Activated CD4-positive, alpha-beta T cell treated with anti-CD3 and anti-CD28 coated beads, Interleukin-2, amount 50 U/mL, for 24 hours (primary cell): ENCODE measurements at regions not wholly inside any gene's neighbourhood (a gene's known extent, or its start where the extent isn't known, plus 50 kb on each side); places are given as distances from the start of the nearest gene placed in this dataset.
A peak's percentile ranks its signal among the peaks of the same experiment; 100 is the strongest.
"Not testable (repeated sequence)": the region's sequence is repeated elsewhere in the genome, so short reads cannot be mapped to it uniquely, and the experiment has no call there.

ENCODE experiments used
- DNase-seq, 2 donors: peaks; one replicate each; pipeline ENCODE4 v3.0.0-alpha.2; 2020; ENCODE audit warnings: low read depth in 1 of 2, low spot score in 1 of 2

DNA sequence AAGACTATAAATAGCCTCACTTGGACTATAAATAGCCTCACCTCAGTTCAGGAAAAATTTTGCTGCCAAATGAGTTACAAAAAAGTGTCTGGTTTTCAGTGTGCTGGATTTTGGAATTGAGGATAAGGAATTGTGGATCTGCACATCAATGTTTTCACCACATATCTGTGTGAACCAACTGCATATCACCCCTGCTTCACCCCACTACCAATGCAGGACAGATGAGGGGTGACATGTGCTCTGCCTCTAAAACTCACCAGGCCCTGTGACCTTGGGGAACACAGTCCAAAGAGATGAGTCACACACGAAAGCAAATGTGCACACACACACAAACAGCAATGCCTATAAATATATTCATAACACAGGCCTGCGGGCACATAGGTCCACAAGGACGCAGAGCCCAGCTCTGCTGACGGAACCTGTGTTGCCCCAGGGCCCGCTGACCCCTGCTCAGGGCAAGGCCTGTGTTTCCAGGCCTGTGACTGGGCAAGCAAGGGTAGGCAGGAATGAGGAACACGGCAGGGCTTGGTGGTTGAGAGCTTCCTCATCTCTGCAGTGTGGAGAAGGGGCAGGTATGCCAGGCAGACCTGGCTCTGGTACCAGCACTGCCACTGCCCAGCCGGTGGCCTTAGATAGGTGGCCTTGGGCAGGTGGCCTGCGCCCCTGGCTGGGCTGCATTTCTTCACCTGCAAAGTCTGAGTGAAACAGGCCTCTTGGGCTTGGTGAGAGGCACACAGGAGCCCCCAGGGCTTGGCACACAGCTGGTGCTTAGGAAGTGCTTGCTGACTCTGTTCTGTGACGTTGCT is 82.4 kb downstream of the ARL6IP4 start:
- no peak for DNase-seq

DNA sequence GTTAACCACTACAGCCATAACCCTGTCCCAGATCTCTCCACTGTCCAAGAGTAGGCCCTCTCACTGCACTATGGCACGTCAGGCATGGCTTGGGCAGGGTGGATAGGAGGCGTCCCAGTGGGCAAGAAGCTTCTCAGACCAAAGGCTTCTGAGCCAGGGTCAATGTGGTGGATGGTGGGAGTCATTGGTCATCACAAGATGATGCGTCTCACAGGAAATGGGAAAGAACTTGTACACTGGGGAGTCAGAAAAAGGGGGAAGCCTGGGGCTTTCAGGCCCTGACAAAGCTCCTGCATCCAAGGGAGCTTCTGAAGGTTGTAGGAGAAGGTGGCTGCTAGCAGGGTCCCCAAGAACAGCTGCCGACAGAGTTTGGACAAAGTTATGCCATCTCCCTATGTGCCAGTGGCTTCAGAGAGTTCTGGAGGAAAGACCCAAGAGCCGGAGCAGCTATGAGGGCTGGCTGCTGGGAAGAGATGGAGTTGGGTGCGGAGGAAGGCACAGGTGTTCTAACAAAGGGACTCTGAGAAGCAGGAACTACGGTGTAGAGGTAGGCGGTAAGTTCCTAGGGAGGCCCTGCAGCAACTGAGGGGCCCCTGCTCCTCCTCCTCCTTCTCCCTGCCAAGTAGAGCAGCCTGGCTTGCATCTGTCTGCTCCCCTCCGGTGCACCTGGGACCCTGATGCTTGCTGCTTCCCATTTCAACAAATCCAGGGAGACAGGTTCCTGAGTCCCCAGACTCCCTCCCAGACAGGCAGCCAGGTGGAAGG is 81.1 kb downstream of the ARL6IP4 start:
- no peak for DNase-seq

- no peak for DNase-seq
Measured at GRCh38 chr12:123059500-123059899, 79.0 kb downstream of the ARL6IP4 start.

- DNase-seq, result no peak
Measured at GRCh38 chr12:123058980-123059379, 78.5 kb downstream of the ARL6IP4 start.

DNA sequence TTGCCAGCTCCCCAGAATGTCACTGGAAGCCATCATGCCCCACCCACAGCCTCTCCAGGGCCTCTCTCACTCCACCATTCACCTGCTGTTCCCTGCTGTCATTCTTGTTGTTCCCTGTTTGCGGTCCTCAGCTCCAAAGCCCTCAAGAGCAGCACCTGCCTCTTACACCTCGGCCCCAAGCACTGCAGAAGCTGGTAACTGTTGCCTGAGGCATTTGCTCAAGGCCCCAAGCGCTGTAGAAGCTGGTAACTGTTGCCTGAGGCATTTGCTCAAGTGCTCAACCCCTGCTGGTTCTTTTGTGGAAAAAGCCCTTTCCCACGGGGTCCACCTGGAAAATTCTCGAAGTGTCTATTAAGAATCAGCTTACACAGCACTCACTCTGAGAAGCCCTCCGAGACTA is 78.0 kb downstream of the ARL6IP4 start:
- DNase-seq, result no peak

DNA sequence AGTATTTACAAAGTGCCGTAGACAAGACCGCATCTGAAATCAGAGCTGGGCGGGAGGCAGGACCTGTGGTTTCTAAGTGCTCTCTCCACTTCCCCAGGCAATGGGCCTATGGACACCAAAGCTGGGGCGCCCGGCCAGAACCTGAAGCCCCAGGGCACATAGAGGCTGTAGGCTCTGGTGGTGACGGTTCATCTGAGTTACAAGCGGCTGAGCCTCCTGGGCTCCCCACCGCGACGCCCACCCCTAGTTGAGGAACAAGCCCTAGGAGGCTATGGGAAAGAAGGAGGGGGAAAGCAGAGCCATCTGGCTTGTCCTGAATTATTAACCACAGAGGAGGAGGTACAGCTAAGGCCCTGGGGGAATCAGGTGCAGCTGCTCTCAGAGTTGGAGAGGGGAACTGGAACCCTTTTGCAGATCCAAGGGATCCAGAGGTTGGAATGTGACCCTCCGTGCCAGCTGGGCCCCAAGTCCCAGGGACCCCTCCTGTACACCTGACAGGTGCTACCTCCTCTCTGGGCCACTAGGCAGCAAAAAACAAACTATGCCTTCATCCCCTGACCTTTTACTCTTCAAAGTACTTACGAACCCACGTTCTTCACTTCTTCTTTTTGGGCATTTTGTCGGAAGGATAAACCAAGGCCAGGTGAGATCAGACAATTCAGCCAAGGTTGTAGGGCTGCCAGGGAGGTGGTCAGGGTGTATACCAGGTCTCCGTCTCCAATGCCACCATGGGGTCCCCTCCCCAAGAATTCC is 77.2 kb downstream of the ARL6IP4 start:
- DNase-seq, result no peak

DNA sequence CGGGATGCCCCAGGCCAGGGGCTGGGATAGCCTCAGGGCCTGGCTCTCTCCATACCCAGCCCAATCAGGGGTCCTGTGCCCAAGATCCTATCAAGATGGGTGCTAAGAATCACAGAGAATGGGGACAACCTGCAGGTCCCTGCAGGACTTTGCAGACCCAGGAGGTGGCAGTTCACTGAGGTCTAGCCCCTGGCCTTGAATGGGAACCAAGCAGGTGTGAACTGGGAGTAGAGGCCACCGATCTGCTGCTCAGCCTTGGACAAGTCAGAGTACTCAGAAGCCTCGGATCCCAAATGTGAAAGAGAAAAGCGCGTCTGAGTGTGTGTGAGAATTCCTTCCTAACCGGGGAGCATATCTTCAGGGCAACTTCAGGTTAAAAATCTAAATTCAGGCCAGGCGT is 76.2 kb downstream of the ARL6IP4 start:
- DNase-seq, result no peak

DNA sequence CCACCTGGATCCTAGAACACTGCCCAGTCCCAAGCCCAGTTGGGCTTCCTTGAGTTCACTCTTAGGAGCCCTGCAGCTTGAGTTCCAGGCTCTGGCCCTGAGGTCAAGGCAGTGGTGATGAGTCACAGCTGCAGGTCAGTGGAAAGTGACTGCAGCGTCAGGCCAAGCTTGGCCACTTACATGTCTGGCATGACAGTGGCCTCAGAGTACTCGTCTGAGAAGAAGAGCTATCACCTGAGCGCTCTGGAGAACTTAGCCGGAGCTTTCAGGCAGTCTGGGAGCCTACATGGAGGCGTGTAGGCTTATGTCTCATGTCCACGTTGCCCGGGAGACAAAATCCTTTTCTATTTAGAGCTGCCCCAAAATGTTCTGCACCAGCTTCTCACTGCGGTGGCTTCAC is 75.6 kb downstream of the ARL6IP4 start:
- DNase-seq, result no peak

DNA sequence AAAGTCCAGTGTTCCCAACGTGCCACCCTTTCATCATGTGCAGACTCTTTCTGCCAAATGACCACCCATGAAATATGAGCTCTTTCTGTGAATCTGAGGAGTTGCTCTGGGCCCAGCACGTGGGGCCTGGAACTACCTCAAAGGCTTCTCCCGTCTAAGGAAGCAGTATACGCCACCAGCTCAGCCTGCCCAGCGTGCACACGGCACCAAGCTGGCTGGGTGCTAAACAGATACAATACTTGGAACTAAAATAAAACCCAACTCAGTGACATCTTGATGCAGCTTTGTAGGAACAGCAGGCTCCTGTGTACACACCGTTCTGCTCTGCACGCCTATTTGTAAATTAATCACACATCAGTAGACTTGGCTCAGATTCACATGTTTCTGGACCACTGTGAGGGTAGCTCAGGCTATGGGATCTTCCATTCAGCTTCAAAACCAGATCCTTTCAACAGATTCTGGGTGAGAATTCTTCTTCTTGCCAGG is 74.8 kb downstream of the ARL6IP4 start:
- DNase-seq, result no peak

GRCh38 chr12:123054371-123054770 is 73.9 kb downstream of the ARL6IP4 start:
- no peak for DNase-seq

DNA sequence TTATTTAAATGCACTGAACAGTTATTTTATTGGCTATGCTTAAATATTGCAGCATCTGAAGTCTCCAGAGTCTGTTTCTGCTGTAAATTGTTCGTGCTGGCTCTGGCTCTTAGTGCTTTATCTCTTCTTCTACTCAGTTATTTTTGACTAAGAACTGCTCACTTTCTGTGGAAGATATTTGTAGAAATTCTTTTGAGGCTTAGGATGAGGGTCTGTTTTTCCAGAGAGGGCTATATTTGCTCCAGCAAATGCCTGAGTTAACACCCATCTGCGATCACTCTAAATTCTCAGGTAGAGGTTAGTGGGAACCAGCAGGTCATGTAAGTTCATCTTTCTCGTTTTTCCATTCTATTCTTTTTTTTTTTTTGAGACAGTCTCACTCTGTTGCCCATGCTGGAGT is 71.1 kb downstream of the ARL6IP4 start:
- no peak for DNase-seq

DNA sequence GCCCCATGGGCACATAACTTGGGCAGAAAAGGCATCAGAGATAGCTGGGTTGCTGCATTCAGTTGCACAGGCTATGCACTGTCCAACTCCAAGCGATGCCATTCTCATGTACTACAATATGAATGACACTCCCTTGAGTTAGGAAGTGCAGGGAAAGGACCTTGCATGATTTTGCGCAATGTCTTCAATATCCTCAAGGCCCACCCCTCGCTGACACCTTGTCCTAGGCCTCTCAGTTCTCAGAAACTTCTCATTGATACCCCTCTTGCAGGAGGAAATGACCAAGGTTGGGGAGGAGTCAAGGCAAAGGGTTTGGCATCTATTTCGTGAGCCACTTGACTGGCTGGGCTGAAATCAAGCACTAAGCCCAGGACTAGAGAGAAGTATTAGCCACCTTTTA is 70.4 kb downstream of the ARL6IP4 start:
- no peak for DNase-seq

DNA sequence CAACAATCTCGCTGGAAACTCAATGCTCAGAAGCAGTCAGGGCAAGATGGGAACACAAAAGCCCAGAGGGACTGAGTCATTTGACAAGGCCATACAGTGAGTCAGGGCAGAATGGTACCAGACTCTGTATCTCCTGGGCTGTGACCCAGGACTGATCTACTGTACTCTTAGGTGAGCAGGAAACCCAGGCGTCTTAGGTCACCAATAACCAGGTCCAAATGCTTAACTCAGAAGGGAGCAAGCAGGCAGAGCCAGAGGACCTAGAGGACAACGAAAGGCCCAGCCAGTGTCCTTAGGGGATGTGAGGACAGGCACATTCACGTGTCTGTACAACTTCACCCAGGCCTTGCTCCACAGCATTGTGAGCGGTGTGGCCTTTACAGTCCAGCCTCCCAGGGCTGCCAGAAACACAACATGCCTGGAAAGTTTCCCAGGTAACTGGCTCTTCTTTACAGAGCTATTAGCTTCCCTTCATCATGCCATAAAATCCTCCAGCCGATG is 69.9 kb downstream of the ARL6IP4 start:
- DNase-seq, result no peak

- DNase-seq, result no peak
Measured at GRCh38 chr12:123049398-123050240, 69.1 kb downstream of the ARL6IP4 start.

- not testable (repeated sequence) for DNase-seq
Measured at GRCh38 chr12:123047892-123048291, 67.4 kb downstream of the ARL6IP4 start.

- no peak for DNase-seq
Measured at GRCh38 chr12:123047289-123047688, 66.8 kb downstream of the ARL6IP4 start.

- DNase-seq, result no peak
Measured at GRCh38 chr12:123046431-123046830, 66.0 kb downstream of the ARL6IP4 start.

DNA sequence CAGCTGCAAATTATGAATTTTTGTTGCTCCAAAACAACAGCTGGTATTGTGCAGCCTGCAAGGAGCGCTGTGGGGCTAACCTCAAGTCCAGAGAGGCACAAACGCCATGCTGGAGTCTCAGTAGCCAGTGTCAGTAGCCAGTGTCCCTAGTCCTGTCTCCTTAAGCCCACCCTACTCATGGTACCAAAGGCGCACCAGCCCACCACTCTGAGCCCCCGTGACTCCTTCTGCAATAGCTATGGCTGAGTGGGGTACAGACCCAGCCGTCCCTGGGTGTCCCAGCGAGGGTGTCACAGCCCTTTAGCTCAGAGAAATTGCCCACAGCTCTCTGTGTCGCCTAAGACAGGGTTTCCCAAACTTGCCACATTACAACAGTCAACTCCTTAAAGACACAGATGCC is 65.2 kb downstream of the ARL6IP4 start:
- DNase-seq, result no peak

DNA sequence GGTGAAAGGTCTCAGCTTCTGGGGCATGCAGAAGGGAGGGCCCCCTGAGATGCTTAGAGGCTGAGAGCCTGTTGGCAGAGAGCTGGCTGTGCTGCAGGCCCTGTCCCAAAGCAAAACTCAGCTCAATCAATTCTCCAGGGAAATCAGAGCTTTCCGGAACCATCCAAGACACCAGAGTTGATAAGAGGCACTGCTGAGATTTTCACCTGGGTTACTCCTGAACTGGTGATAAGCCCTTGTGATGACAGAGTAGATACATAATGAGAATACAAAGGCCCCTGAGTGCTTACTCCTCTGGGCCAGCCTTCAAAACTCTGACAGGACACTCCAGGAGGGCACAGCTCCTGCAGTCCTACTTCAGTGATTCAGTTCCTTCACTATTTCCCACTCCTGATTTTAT is 63.9 kb downstream of the ARL6IP4 start:
- no peak for DNase-seq

- peak; percentile 46 to 64 for DNase-seq
Measured at GRCh38 chr12:123043536-123044001, 63.1 kb downstream of the ARL6IP4 start.
